HCT116 (cell line): ENCODE measurements at regions not wholly inside any gene's neighbourhood (a gene's known extent, or its start where the extent isn't known, plus 50 kb on each side); places are given as distances from the start of the nearest gene placed in this dataset.
"Not testable (repeated sequence)": the region's sequence is repeated elsewhere in the genome, so short reads cannot be mapped to it uniquely, and the experiment has no call there.

Experiments
- ATAC-seq: fragments of 200-7000 bp; cut with Tn5 transposase; 2 replicates; pipeline ENCODE4 v1.9.1; 2020; ENCODE audit warnings: mild to moderate bottlenecking, moderate library complexity
- BruUV-seq: library from RNA; stranded (reverse); fragments of 400-500 nt; replicated peaks from 2 replicates; lab custom pipeline; 2021; lab: Mats Ljungman, UMichigan
- CTCF ChIA-PET: fragments of 300-600 bp; sonication (Branson Sonifier 250); formaldehyde crosslinking; loops from one replicate; lab custom pipeline; 2021; ENCODE audit warnings: antibody characterized with exemption; lab: Charles Lee
- POLR2A ChIA-PET: fragments of 300-600, 350-600 bp; sonication (Branson Sonifier 250); formaldehyde crosslinking; loops from one replicate; lab custom pipeline; 2021; ENCODE audit warnings: antibody characterized with exemption; lab: Charles Lee
- RAD21 ChIA-PET, 2 experiments: fragments of 300-600 bp; sonication (Branson Sonifier 250); formaldehyde crosslinking; loops; one replicate each; lab custom pipeline; 2023; ENCODE audit warnings: low total read pairs in 2 of 2; ENCODE audit not compliant: uncharacterized antibody in 2 of 2, unreplicated experiment in 2 of 2, low non-redundant PET in 1 of 2; lab: Charles Lee
- DNase-seq: peaks from one replicate; pipeline ENCODE4 v3.0.0-alpha.2; 2010; ENCODE audit warnings: low read depth, low spot score
- H2AFZ ChIP-seq: fragments of 200-600 bp; shearing (Covaris generic), sonication (generic); 2 replicates; pipeline ENCODE4 v1.6.1; 2017; ENCODE audit warnings: low read depth, mixed run types, mixed read lengths, antibody characterized with exemption, low read length; ENCODE audit not compliant: poor library complexity, severe bottlenecking
- H3K27ac ChIP-seq: 2 replicates; pipeline ENCODE4 v1.5.1; 2012; ENCODE audit warnings: low read depth, low read length
- H3K27me3 ChIP-seq: fragments of 200-600 bp; sonication (generic); 2 replicates; pipeline ENCODE4 v1.6.1; 2016; ENCODE audit warnings: mixed run types, low read length, mixed read lengths; ENCODE audit not compliant: insufficient read depth
- H3K36me3 ChIP-seq, 2 experiments: fragments of 200-500 bp in 1 of 2; fragments of 200-600 bp in 1 of 2; sonication (Bioruptor generic) in 1 of 2; sonication (generic) in 1 of 2; 2 replicates each; pipeline versions ENCODE4 v1.5.1 to v1.6.1; 2014 to 2016; ENCODE audit warnings: low read length in 2 of 2, inconsistent platforms in 1 of 2, mixed read lengths in 1 of 2, mixed run types in 1 of 2; ENCODE audit not compliant: insufficient read depth in 2 of 2, control insufficient read depth in 1 of 2
- H3K4me1 ChIP-seq, 2 experiments: fragments of 200-600 bp in 1 of 2; sonication (generic) in 1 of 2; 2 replicates each; pipeline versions ENCODE4 v1.5.1 to v1.6.1; 2012 to 2017; ENCODE audit warnings: low read length in 2 of 2, inconsistent platforms in 1 of 2, mild to moderate bottlenecking in 1 of 2, mixed read lengths in 1 of 2, mixed run types in 1 of 2, moderate library complexity in 1 of 2; ENCODE audit not compliant: insufficient read depth in 2 of 2, control insufficient read depth in 1 of 2
- H3K4me2 ChIP-seq: fragments of 200-600 bp; sonication (generic); 2 replicates; pipeline ENCODE4 v1.6.1; 2017; ENCODE audit warnings: mixed run types, low read length, mixed read lengths
- H3K4me3 ChIP-seq, 2 experiments: fragments of 200-600 bp in 1 of 2; sonication (generic) in 1 of 2; replicated peaks in 1 of 2; 2 replicates each; pipeline ENCODE4 v1.5.1; 2011 to 2016; ENCODE audit warnings: low read length in 2 of 2, control low read depth in 1 of 2, low read depth in 1 of 2, mild to moderate bottlenecking in 1 of 2, mixed read lengths in 1 of 2, mixed run types in 1 of 2
- H3K79me2 ChIP-seq: fragments of 200-600 bp; sonication (generic); 2 replicates; pipeline ENCODE4 v1.6.1; 2017; ENCODE audit warnings: mild to moderate bottlenecking, mixed run types, low read length, moderate library complexity, mixed read lengths; ENCODE audit not compliant: insufficient read depth
- H3K9ac ChIP-seq: fragments of 200-600 bp; sonication (generic); 2 replicates; pipeline ENCODE4 v1.6.1; 2016; ENCODE audit warnings: low read length, mixed read lengths
- H3K9me2 ChIP-seq: fragments of 200-600 bp; sonication (generic), shearing (Covaris generic); 2 replicates; pipeline ENCODE4 v1.6.1; 2017; ENCODE audit warnings: mixed run types, mild to moderate bottlenecking, moderate library complexity; ENCODE audit not compliant: insufficient read depth
- H3K9me3 ChIP-seq, 2 experiments: fragments of 200-500 bp in 1 of 2; fragments of 200-600 bp in 1 of 2; sonication (Bioruptor generic) in 1 of 2; sonication (generic) in 1 of 2; 2 replicates each; pipeline ENCODE4 v1.6.1; 2014 to 2017; ENCODE audit warnings: low read length in 2 of 2, mixed read lengths in 2 of 2, inconsistent platforms in 1 of 2, low read depth in 1 of 2, mild to moderate bottlenecking in 1 of 2, mixed run types in 1 of 2, moderate library complexity in 1 of 2; ENCODE audit not compliant: control insufficient read depth in 1 of 2, insufficient read depth in 1 of 2
- H4K20me1 ChIP-seq: fragments of 200-600 bp; sonication (generic), shearing (Covaris generic); 2 replicates; pipeline ENCODE4 v1.6.1; 2017; ENCODE audit warnings: mixed run types, mild to moderate bottlenecking, moderate library complexity; ENCODE audit not compliant: insufficient read depth
- CEBPB ChIP-seq: IDR thresholded peaks from 2 replicates; pipeline ENCODE4 v1.6.1; 2012; ENCODE audit warnings: low read depth
- ELF1 ChIP-seq: IDR thresholded peaks from 2 replicates; pipeline ENCODE4 v1.6.1; 2012; ENCODE audit warnings: low read depth, borderline replicate concordance
- EZH2 ChIP-seq: fragments of 200-600 bp; sonication (generic); IDR thresholded peaks from 2 replicates; pipeline ENCODE4 v1.6.1; 2017; ENCODE audit warnings: antibody characterized with exemption, mixed run types
- EZH2phosphoT487 ChIP-seq: fragments of 200-600 bp; IDR thresholded peaks from 2 replicates; pipeline ENCODE4 v1.6.1; 2018; ENCODE audit warnings: antibody characterized with exemption, borderline replicate concordance
- FOSL1 ChIP-seq: IDR thresholded peaks from 2 replicates; pipeline ENCODE4 v1.6.1; 2012; ENCODE audit warnings: low read depth
- POLR2AphosphoS5 ChIP-seq: IDR thresholded peaks from 2 replicates; pipeline ENCODE4 v1.6.1; 2011; ENCODE audit warnings: mild to moderate bottlenecking, low read depth, low read length, moderate library complexity
- RAD21 ChIP-seq: IDR thresholded peaks from 2 replicates; pipeline ENCODE4 v1.6.1; 2012; ENCODE audit warnings: low read depth, mild to moderate bottlenecking
- SIN3A ChIP-seq: IDR thresholded peaks from 2 replicates; pipeline ENCODE4 v1.6.1; 2012; ENCODE audit warnings: low read depth
- SP1 ChIP-seq: IDR thresholded peaks from 2 replicates; pipeline ENCODE4 v1.6.1; 2012; ENCODE audit warnings: low read depth
- TCF7L2 ChIP-seq: IDR thresholded peaks from 2 replicates; pipeline ENCODE4 v1.7.0; 2011; ENCODE audit warnings: borderline replicate concordance, inconsistent platforms; ENCODE audit not compliant: insufficient read depth, insufficient read length; ENCODE audit errors: extremely low read depth
- ZNF274 ChIP-seq: fragments of 200-500 bp; sonication (Bioruptor generic); IDR thresholded peaks from 2 replicates; pipeline ENCODE4 v1.6.1; 2014; ENCODE audit warnings: mild to moderate bottlenecking, low read depth, low read length, inconsistent platforms
- intact Hi-C: fragments of 100-400 bp; cut with micrococcal nuclease; formaldehyde crosslinking; loops from 2 replicates; pipeline ENCODE4 v1.10.0; 2022
- TF ChIP-seq, protein P1 (sequence below), 3 experiments: fragments of 200-600 bp in 1 of 3; sonication (generic) in 1 of 3; IDR thresholded peaks in 2 of 3; conservative IDR thresholded peaks in 1 of 3; 2 replicates each; pipeline ENCODE4 v1.5.1; 2012 to 2017; ENCODE audit warnings: low read depth in 2 of 3, low read length in 2 of 3, antibody characterized with exemption in 1 of 3, borderline replicate concordance in 1 of 3, control low read depth in 1 of 3, mild to moderate bottlenecking in 1 of 3, mixed read lengths in 1 of 3, mixed run types in 1 of 3, moderate library complexity in 1 of 3; ENCODE audit not compliant: insufficient read depth in 1 of 3
- TF ChIP-seq, protein P2 (sequence below): IDR thresholded peaks from 2 replicates; pipeline ENCODE4 v1.6.1; 2012
- TF ChIP-seq, protein P3 (sequence below): IDR thresholded peaks from 2 replicates; pipeline ENCODE4 v1.6.1; 2012
- TF ChIP-seq, protein P4 (sequence below): IDR thresholded peaks from 2 replicates; pipeline ENCODE4 v1.6.1; 2011; ENCODE audit warnings: mild to moderate bottlenecking, low read length, moderate library complexity; ENCODE audit not compliant: insufficient replicate concordance; ENCODE audit errors: extremely low read depth

DNA sequence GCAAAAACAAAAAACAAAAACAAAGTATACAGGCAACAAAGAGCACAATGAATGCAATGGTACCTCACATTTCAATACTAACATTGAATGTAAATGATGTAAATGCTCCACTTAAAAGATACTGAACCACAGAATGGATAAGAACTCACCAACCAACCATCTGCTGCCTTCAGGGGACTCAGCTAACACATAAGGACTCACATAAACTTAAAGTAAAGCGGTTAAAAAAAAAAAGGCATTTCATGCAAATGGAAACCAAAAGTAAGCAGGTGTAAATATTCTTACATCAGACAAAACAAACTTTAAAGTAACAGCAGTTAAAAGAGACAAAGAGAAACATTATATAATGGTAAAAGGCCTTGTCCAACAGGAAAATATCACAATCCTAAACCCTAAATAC is 156.1 kb downstream of the LTN1 start:
- RAD21 ChIA-PET, intact Hi-C loops, H3K9me2 ChIP-seq, H3K9ac ChIP-seq, H3K36me3 ChIP-seq, CTCF ChIA-PET, H3K4me3 ChIP-seq, DNase-seq, H3K27me3 ChIP-seq, H3K4me2 ChIP-seq, ATAC-seq, H3K9me3 ChIP-seq, H3K79me2 ChIP-seq, H4K20me1 ChIP-seq, BruUV-seq, H3K27ac ChIP-seq, POLR2A ChIA-PET, H2AFZ ChIP-seq: not testable (repeated sequence)
- peaks cover 0 to 14% of the 10 kb centered on the region in 2 experiments; a peak in 2 of 4 replicates for H3K4me1 ChIP-seq

DNA sequence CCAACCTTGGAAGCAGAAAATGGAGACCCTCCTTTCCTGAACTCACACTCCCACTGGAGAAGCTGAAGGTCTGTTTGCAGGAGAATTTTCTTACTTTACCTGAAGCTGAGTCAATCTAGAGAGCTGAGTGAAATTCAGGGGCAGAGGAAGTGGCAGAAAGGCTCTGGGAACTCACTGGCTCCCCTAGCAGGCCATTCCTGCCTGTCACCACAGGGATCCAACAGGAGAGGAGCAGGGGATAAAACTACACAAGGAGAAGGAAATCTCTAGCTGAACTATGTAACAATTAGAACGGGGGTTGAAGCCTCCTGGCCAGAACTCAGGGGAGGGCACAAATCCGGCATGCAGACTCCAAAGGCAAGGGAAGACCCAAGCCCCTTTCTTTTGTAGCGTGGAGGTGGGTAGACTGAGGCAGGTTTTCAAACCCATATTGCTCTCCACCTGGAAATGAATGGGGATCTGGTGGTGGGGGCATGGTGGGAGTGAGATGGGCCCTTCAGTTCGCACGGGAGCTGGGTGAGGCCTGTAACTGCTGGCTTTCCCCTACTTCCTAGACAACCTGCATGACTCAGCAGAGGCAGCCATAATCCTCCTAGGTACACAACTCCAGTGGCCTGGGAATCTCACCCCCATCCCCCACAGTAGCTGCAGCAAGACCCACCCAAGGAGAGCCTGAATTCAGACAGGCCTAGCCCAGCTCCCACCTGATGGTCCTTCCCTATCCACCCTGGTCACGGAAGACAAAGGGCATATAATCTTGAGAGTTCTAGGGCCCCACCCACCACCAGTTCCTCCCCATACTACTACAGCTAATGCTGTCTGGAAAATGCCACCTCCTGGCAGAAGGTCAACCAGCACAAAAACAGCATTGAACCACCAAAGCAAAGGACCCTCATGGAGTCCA is 158.1 kb downstream of the LTN1 start:
- Histone ChIP-seq H3K4me3 (no peak overlapping the region), H3K4me2 (no peak overlapping the region), H3K27ac (no peak overlapping the region), H4K20me1 (no peaks in the 10 kb centered on the region), H3K27me3 (no peaks in the 10 kb centered on the region), H3K9me3 (no peaks in the 10 kb centered on the region), H3K9me2 (no peaks in the 10 kb centered on the region), H2AFZ (no peak overlapping the region), H3K79me2 (no peaks in the 10 kb centered on the region), H3K36me3 (no peaks in the 10 kb centered on the region), H3K9ac (no peak overlapping the region), H3K4me1 (peaks cover 0 to 14% of the 10 kb centered on the region in 2 experiments; a peak in 2 of 4 replicates)
- CTCF ChIA-PET: no interaction called here
- DNase-seq (no peak), ATAC-seq (no peak)
- POLR2A ChIA-PET: no interaction called here
- intact Hi-C loops: no loop called here
- RAD21 ChIA-PET: no interaction called here
- TF ChIP-seq TCF7L2: no peak
- TF ChIP-seq, protein P1, sequence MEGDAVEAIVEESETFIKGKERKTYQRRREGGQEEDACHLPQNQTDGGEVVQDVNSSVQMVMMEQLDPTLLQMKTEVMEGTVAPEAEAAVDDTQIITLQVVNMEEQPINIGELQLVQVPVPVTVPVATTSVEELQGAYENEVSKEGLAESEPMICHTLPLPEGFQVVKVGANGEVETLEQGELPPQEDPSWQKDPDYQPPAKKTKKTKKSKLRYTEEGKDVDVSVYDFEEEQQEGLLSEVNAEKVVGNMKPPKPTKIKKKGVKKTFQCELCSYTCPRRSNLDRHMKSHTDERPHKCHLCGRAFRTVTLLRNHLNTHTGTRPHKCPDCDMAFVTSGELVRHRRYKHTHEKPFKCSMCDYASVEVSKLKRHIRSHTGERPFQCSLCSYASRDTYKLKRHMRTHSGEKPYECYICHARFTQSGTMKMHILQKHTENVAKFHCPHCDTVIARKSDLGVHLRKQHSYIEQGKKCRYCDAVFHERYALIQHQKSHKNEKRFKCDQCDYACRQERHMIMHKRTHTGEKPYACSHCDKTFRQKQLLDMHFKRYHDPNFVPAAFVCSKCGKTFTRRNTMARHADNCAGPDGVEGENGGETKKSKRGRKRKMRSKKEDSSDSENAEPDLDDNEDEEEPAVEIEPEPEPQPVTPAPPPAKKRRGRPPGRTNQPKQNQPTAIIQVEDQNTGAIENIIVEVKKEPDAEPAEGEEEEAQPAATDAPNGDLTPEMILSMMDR (IDR thresholded peaks at IDR 0.05 in 2 of 3, conservative IDR thresholded peaks at IDR 0.05 in 1 of 3; ENCODE audit: borderline replicate concordance in 1 of 3, insufficient read depth in 1 of 3, low read depth in 2 of 3, low read length in 2 of 3): no peak; a peak in 1 of 6 replicates
- no peak for TF ChIP-seq EZH2phosphoT487
- no peak for TF ChIP-seq SIN3A
- no peak for TF ChIP-seq ELF1
- TF ChIP-seq, protein P2, sequence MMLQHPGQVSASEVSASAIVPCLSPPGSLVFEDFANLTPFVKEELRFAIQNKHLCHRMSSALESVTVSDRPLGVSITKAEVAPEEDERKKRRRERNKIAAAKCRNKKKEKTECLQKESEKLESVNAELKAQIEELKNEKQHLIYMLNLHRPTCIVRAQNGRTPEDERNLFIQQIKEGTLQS: no peak
- TF ChIP-seq EZH2: no peak
- TF ChIP-seq, protein P3, sequence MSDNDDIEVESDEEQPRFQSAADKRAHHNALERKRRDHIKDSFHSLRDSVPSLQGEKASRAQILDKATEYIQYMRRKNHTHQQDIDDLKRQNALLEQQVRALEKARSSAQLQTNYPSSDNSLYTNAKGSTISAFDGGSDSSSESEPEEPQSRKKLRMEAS: no peak
- TF ChIP-seq, protein P4, sequence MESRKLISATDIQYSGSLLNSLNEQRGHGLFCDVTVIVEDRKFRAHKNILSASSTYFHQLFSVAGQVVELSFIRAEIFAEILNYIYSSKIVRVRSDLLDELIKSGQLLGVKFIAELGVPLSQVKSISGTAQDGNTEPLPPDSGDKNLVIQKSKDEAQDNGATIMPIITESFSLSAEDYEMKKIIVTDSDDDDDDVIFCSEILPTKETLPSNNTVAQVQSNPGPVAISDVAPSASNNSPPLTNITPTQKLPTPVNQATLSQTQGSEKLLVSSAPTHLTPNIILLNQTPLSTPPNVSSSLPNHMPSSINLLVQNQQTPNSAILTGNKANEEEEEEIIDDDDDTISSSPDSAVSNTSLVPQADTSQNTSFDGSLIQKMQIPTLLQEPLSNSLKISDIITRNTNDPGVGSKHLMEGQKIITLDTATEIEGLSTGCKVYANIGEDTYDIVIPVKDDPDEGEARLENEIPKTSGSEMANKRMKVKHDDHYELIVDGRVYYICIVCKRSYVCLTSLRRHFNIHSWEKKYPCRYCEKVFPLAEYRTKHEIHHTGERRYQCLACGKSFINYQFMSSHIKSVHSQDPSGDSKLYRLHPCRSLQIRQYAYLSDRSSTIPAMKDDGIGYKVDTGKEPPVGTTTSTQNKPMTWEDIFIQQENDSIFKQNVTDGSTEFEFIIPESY: no peak
- TF ChIP-seq ZNF274: no peak
- no peak for TF ChIP-seq FOSL1
- TF ChIP-seq POLR2AphosphoS5: no peak
- TF ChIP-seq SP1: no peak
- TF ChIP-seq CEBPB: no peak
- no peak for TF ChIP-seq RAD21
- no TSS peak for BruUV-seq
